Effector memory CD8-positive, alpha-beta T cell (primary cell): ENCODE measurements at regions not wholly inside any gene's neighbourhood (a gene's known extent, or its start where the extent isn't known, plus 50 kb on each side); places are given as distances from the start of the nearest gene placed in this dataset.
"Not testable (repeated sequence)": the region's sequence is repeated elsewhere in the genome, so short reads cannot be mapped to it uniquely, and the experiment has no call there.

Experiments
- ATAC-seq: fragments of 150-1000 bp; cut with Tn5 transposase; replicated peaks from 2 replicates; pipeline ENCODE4 v1.10.0; 2021; ENCODE audit warnings: mild to moderate bottlenecking, moderate library complexity
- DNase-seq, 3 experiments: peaks; one replicate each; pipeline ENCODE4 v3.0.0; 2021
- H3K27ac Mint-ChIP-seq, 2 donors: one replicate each; pipeline ENCODE4 v1.8.0; 2022; ENCODE audit warnings: mild to moderate bottlenecking in 2 of 2, mixed read lengths in 2 of 2, moderate library complexity in 2 of 2
- H3K27me3 Mint-ChIP-seq, 2 donors: one replicate each; pipeline ENCODE4 v1.8.0; 2022; ENCODE audit warnings: mixed read lengths in 2 of 2
- H3K36me3 Mint-ChIP-seq: one replicate; pipeline ENCODE4 v1.8.0; 2022; ENCODE audit warnings: mild to moderate bottlenecking, moderate library complexity, mixed read lengths; ENCODE audit not compliant: insufficient read depth
- H3K4me1 Mint-ChIP-seq, 2 donors: one replicate each; pipeline ENCODE4 v1.8.0; 2022; ENCODE audit warnings: low read depth in 2 of 2, mixed read lengths in 2 of 2
- H3K4me3 Mint-ChIP-seq, 2 donors: one replicate each; pipeline ENCODE4 v1.8.0; 2022; ENCODE audit warnings: mild to moderate bottlenecking in 2 of 2, mixed read lengths in 2 of 2, moderate library complexity in 2 of 2
- H3K9me3 Mint-ChIP-seq, 2 donors: one replicate each; pipeline ENCODE4 v1.8.0; 2022; ENCODE audit warnings: mixed read lengths in 2 of 2

GRCh38 chr1:229920683-229921082 is 146.4 kb upstream of the GALNT2 start:
- no peaks in the 10 kb centered on the region for H3K36me3 Mint-ChIP-seq
- DNase-seq: no peak
- no peak for ATAC-seq

GRCh38 chr1:229922249-229922648 is 144.8 kb upstream of the GALNT2 start:
- Mint-ChIP-seq H3K36me3 (no peaks in the 10 kb centered on the region), H3K27ac (no peak overlapping the region), H3K9me3 (no peaks in the 10 kb centered on the region), H3K4me3 (no peak overlapping the region), H3K27me3 (peaks cover 36 to 48% of the 10 kb centered on the region in 2 donors), H3K4me1 (no peaks in the 10 kb centered on the region)
- DNase-seq (no peak), ATAC-seq (no peak)

More at GRCh38 chr1:229920683-229921082, 146.4 kb upstream of the GALNT2 start:
- H3K4me3 Mint-ChIP-seq: no peak overlapping the region
- H3K27ac Mint-ChIP-seq: no peak overlapping the region
- peaks cover 37 to 42% of the 10 kb centered on the region in 2 donors for H3K27me3 Mint-ChIP-seq
- no peaks in the 10 kb centered on the region for H3K9me3 Mint-ChIP-seq
- H3K4me1 Mint-ChIP-seq: no peaks in the 10 kb centered on the region

GRCh38 chr1:229924639-229925038 is 142.4 kb upstream of the GALNT2 start:
- Mint-ChIP-seq H3K27ac (no peak overlapping the region), H3K36me3 (no peaks in the 10 kb centered on the region), H3K4me1 (no peaks in the 10 kb centered on the region), H3K9me3 (no peaks in the 10 kb centered on the region), H3K27me3 (peaks cover 52 to 61% of the 10 kb centered on the region in 2 donors), H3K4me3 (no peak overlapping the region)
- ATAC-seq (no peak), DNase-seq (no peak)

- Mint-ChIP-seq H3K36me3 (no peaks in the 10 kb centered on the region), H3K4me1 (no peaks in the 10 kb centered on the region), H3K27me3 (peaks cover 52 to 55% of the 10 kb centered on the region in 2 donors), H3K4me3 (no peak overlapping the region), H3K27ac (no peak overlapping the region), H3K9me3 (no peaks in the 10 kb centered on the region)
- no peak for DNase-seq
- no peak for ATAC-seq
Measured at GRCh38 chr1:229928767-229929166, 138.3 kb upstream of the GALNT2 start.

- not testable (repeated sequence) for H3K36me3 Mint-ChIP-seq, H3K4me1 Mint-ChIP-seq, DNase-seq, H3K27ac Mint-ChIP-seq, H3K9me3 Mint-ChIP-seq, ATAC-seq, H3K4me3 Mint-ChIP-seq
- H3K27me3 Mint-ChIP-seq: peaks cover 38 to 39% of the 10 kb centered on the region in 2 donors
Measured at GRCh38 chr1:229931751-229932150, 135.3 kb upstream of the GALNT2 start.

GRCh38 chr1:229935157-229935556 is 131.9 kb upstream of the GALNT2 start:
- H3K9me3 Mint-ChIP-seq, ATAC-seq, DNase-seq, H3K4me1 Mint-ChIP-seq, H3K36me3 Mint-ChIP-seq, H3K4me3 Mint-ChIP-seq, H3K27ac Mint-ChIP-seq: not testable (repeated sequence)
- peaks cover 22 to 35% of the 10 kb centered on the region in 2 donors for H3K27me3 Mint-ChIP-seq

GRCh38 chr1:229938551-229938950 is 128.5 kb upstream of the GALNT2 start:
- DNase-seq (no peak), ATAC-seq (no peak)
- Mint-ChIP-seq H3K27me3 (peaks cover 14 to 57% of the 10 kb centered on the region in 2 donors), H3K9me3 (no peaks in the 10 kb centered on the region), H3K4me3 (no peak overlapping the region), H3K36me3 (no peaks in the 10 kb centered on the region), H3K27ac (no peak overlapping the region), H3K4me1 (no peaks in the 10 kb centered on the region)

GRCh38 chr1:229940684-229941083 is 126.4 kb upstream of the GALNT2 start:
- H3K9me3 Mint-ChIP-seq: no peaks in the 10 kb centered on the region
- no peak overlapping the region for H3K4me3 Mint-ChIP-seq
- DNase-seq (no peak), ATAC-seq (no peak)
- no peak overlapping the region for H3K27ac Mint-ChIP-seq
- no peaks in the 10 kb centered on the region for H3K4me1 Mint-ChIP-seq
- peaks cover 19 to 70% of the 10 kb centered on the region in 2 donors for H3K27me3 Mint-ChIP-seq
- H3K36me3 Mint-ChIP-seq: no peaks in the 10 kb centered on the region

- ATAC-seq (no peak), DNase-seq (no peak)
- no peak overlapping the region for H3K27ac Mint-ChIP-seq
- H3K27me3 Mint-ChIP-seq: peaks cover 21 to 75% of the 10 kb centered on the region in 2 donors
- H3K4me3 Mint-ChIP-seq: no peak overlapping the region
- H3K4me1 Mint-ChIP-seq: no peaks in the 10 kb centered on the region
- no peaks in the 10 kb centered on the region for H3K9me3 Mint-ChIP-seq
- no peaks in the 10 kb centered on the region for H3K36me3 Mint-ChIP-seq
Measured at GRCh38 chr1:229941160-229941559, 125.9 kb upstream of the GALNT2 start.

GRCh38 chr1:229941831-229942230 is 125.2 kb upstream of the GALNT2 start:
- Mint-ChIP-seq H3K4me3 (no peak overlapping the region), H3K4me1 (no peaks in the 10 kb centered on the region), H3K27me3 (peaks cover 21 to 75% of the 10 kb centered on the region in 2 donors), H3K36me3 (no peaks in the 10 kb centered on the region), H3K27ac (no peak overlapping the region), H3K9me3 (no peaks in the 10 kb centered on the region)
- no peak for DNase-seq
- no peak for ATAC-seq

GRCh38 chr1:229942501-229942900 is 124.5 kb upstream of the GALNT2 start:
- Mint-ChIP-seq H3K27ac (no peak overlapping the region), H3K4me1 (no peaks in the 10 kb centered on the region), H3K9me3 (no peaks in the 10 kb centered on the region), H3K36me3 (no peaks in the 10 kb centered on the region), H3K4me3 (no peak overlapping the region), H3K27me3 (peaks cover 21 to 75% of the 10 kb centered on the region in 2 donors)
- DNase-seq (no peak), ATAC-seq (no peak)

GRCh38 chr1:229943148-229943714 is 123.8 kb upstream of the GALNT2 start:
- H3K4me3 Mint-ChIP-seq: no peak overlapping the region
- no peak overlapping the region for H3K27ac Mint-ChIP-seq
- H3K4me1 Mint-ChIP-seq: no peaks in the 10 kb centered on the region
- no peaks in the 10 kb centered on the region for H3K36me3 Mint-ChIP-seq
- H3K27me3 Mint-ChIP-seq: peaks cover 21 to 72% of the 10 kb centered on the region in 2 donors
- H3K9me3 Mint-ChIP-seq: no peaks in the 10 kb centered on the region
- no peak for ATAC-seq
- no peak for DNase-seq

- Mint-ChIP-seq H3K4me3 (no peak overlapping the region), H3K36me3 (no peaks in the 10 kb centered on the region), H3K27me3 (peaks cover 21 to 72% of the 10 kb centered on the region in 2 donors), H3K9me3 (no peaks in the 10 kb centered on the region), H3K4me1 (no peaks in the 10 kb centered on the region), H3K27ac (no peak overlapping the region)
- DNase-seq: no peak
- no peak for ATAC-seq
Measured at GRCh38 chr1:229943988-229944743, 122.9 kb upstream of the GALNT2 start.

- DNase-seq (no peak), ATAC-seq (no peak)
- H3K27ac Mint-ChIP-seq: no peak overlapping the region
- H3K4me1 Mint-ChIP-seq: no peaks in the 10 kb centered on the region
- H3K36me3 Mint-ChIP-seq: no peaks in the 10 kb centered on the region
- no peak overlapping the region for H3K4me3 Mint-ChIP-seq
- H3K27me3 Mint-ChIP-seq: peaks cover 15 to 55% of the 10 kb centered on the region in 2 donors
- no peaks in the 10 kb centered on the region for H3K9me3 Mint-ChIP-seq
Measured at GRCh38 chr1:229945795-229946194, 121.2 kb upstream of the GALNT2 start.
